OCI-LY3 (cell line): ENCODE measurements at regions not wholly inside any gene's neighbourhood (a gene's known extent, or its start where the extent isn't known, plus 50 kb on each side); places are given as distances from the start of the nearest gene placed in this dataset.
A peak's percentile ranks its signal among the peaks of the same experiment; 100 is the strongest.
"Not testable (repeated sequence)": the region's sequence is repeated elsewhere in the genome, so short reads cannot be mapped to it uniquely, and the experiment has no call there.

Experiments used
- H2AFZ ChIP-seq: fragments of 200-600, 300-600 bp; shearing (Covaris generic); 2 replicates; pipeline ENCODE4 v1.6.0; 2014; ENCODE audit warnings: antibody characterized with exemption, low read depth, low read length
- H3K27ac ChIP-seq: fragments of 200-600, 300-600 bp; sonication (generic); 2 replicates; pipeline ENCODE4 v1.5.1; 2014; ENCODE audit warnings: mild to moderate bottlenecking, low read length, moderate library complexity, mixed read lengths
- H3K27me3 ChIP-seq: fragments of 200-600, 300-600 bp; sonication (generic); 2 replicates; pipeline ENCODE4 v1.6.1; 2014; ENCODE audit warnings: low read depth, low read length, mixed read lengths
- H3K36me3 ChIP-seq: fragments of 200-600, 300-600 bp; sonication (generic); replicated peaks from 2 replicates; pipeline ENCODE3; 2014; ENCODE audit warnings: low read depth, low read length, mixed read lengths
- H3K4me1 ChIP-seq: fragments of 300-600, 200-600 bp; sonication (generic); 2 replicates; pipeline ENCODE4 v1.6.1; 2014; ENCODE audit warnings: low read length, mixed read lengths
- H3K4me2 ChIP-seq: fragments of 200-600, 300-600 bp; sonication (generic); 2 replicates; pipeline ENCODE4 v1.6.1; 2014; ENCODE audit warnings: low read length, mixed read lengths
- H3K4me3 ChIP-seq: fragments of 300-600, 200-600 bp; sonication (generic); 2 replicates; pipeline ENCODE4 v1.5.1; 2014; ENCODE audit warnings: antibody characterized with exemption, mild to moderate bottlenecking, low read length, moderate library complexity
- H3K79me2 ChIP-seq: fragments of 300-600, 200-600 bp; shearing (Covaris generic); 2 replicates; pipeline ENCODE4 v1.6.1; 2014; ENCODE audit warnings: mild to moderate bottlenecking, low read length, mixed read lengths
- H3K9ac ChIP-seq: fragments of 300-600, 200-600 bp; shearing (Covaris generic); 2 replicates; pipeline ENCODE4 v1.6.0; 2014; ENCODE audit warnings: mild to moderate bottlenecking, low read length, moderate library complexity
- H3K9me3 ChIP-seq: fragments of 200-600, 300-600 bp; shearing (Covaris generic); 2 replicates; pipeline ENCODE4 v1.6.1; 2014; ENCODE audit warnings: low read length, mixed read lengths; ENCODE audit not compliant: insufficient read depth
- H4K20me1 ChIP-seq: fragments of 200-600, 300-600 bp; sonication (generic); 2 replicates; pipeline ENCODE4 v1.6.1; 2016; ENCODE audit warnings: low read length, mixed read lengths; ENCODE audit not compliant: insufficient read depth
- EZH2phosphoT487 ChIP-seq: fragments of 200-600 bp; shearing (Covaris generic); IDR thresholded peaks from 2 replicates; pipeline ENCODE4 v1.6.1; 2018; ENCODE audit warnings: antibody characterized with exemption, mixed run types, low read depth
- TF ChIP-seq, protein P1 (sequence below): fragments of 200-600, 300-600 bp; sonication (generic); IDR thresholded peaks from 2 replicates; pipeline ENCODE4 v1.5.1; 2014; ENCODE audit warnings: antibody characterized with exemption, low read length, low read depth

DNA sequence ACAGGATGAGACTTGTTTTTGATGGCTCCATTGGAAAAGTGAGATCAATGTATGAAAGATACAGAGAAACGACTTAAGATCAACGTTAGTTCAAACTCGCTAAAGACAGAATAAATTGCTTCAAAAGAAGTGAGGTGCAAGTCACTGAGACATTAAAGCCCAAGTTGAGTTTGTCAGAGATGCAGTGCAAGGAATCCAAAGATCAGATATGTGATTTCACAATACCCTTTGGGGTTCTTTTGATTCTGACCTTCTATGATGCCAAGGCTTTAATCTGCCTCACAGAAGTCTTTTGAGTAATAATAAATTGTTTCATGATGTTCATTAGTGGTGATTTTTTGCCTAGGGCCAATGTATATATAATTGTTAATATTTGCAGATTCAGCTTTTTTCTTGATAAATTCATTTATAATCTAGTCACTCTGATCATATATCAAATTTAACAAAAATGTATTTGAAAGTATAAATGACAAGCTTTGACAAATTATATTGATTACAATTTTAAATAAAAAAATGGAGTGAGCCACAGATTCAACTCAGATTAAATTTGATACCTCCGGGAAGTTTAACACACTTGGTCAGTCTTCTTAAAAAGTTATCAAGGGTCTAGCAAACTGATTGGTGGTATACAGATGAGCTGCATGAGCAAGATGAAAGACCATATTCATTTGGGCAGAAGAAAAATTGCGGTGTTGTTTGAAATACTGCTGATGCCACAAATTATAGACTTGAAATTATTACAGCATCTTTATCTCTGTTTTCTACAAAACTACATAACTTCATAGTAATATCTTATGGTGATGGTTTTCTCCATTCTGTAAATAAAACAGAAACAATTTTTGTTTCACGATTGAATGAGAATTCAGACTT, 144.8 kb upstream of the FAR2 start:
- Histone ChIP-seq H3K27me3 (no peaks in the 10 kb centered on the region), H3K9me3 (no peaks in the 10 kb centered on the region), H3K36me3 (peaks cover 5% of the 10 kb centered on the region), H3K9ac (no peak overlapping the region), H3K27ac (no peak overlapping the region), H2AFZ (no peak overlapping the region), H3K79me2 (no peaks in the 10 kb centered on the region), H4K20me1 (no peaks in the 10 kb centered on the region), H3K4me3 (no peak overlapping the region), H3K4me2 (no peak overlapping the region), H3K4me1 (peaks cover 7% of the 10 kb centered on the region)
- TF ChIP-seq, protein P1, sequence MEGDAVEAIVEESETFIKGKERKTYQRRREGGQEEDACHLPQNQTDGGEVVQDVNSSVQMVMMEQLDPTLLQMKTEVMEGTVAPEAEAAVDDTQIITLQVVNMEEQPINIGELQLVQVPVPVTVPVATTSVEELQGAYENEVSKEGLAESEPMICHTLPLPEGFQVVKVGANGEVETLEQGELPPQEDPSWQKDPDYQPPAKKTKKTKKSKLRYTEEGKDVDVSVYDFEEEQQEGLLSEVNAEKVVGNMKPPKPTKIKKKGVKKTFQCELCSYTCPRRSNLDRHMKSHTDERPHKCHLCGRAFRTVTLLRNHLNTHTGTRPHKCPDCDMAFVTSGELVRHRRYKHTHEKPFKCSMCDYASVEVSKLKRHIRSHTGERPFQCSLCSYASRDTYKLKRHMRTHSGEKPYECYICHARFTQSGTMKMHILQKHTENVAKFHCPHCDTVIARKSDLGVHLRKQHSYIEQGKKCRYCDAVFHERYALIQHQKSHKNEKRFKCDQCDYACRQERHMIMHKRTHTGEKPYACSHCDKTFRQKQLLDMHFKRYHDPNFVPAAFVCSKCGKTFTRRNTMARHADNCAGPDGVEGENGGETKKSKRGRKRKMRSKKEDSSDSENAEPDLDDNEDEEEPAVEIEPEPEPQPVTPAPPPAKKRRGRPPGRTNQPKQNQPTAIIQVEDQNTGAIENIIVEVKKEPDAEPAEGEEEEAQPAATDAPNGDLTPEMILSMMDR: no peak
- TF ChIP-seq EZH2phosphoT487: no peak

DNA sequence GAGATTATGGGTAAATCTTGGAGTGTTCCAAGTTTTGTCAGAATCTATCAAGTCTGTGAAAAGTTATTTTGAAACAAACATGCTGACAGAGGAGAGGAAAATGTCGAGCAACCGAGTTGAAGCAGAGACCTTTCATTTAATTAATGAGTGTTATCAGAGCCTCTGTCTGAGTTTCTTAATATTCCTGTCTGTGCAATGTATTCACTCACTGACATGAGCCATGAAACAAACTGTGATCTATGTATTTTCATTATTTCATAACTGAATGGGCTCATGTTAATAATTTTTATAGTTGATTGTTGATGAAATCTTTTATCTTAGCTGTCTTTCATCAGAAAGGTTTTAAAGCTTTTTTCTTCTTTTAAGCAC, 144.2 kb upstream of the FAR2 start:
- H3K4me2 ChIP-seq: no peak overlapping the region
- no peak overlapping the region for H3K27ac ChIP-seq
- TF ChIP-seq, protein P1: no peak
- no peak for TF ChIP-seq EZH2phosphoT487
- no peaks in the 10 kb centered on the region for H3K27me3 ChIP-seq
- H4K20me1 ChIP-seq: no peaks in the 10 kb centered on the region
- peaks cover 5% of the 10 kb centered on the region for H3K36me3 ChIP-seq
- H3K4me1 ChIP-seq: peaks cover 6% of the 10 kb centered on the region; the same call in 1 of the 2 replicates
- no peaks in the 10 kb centered on the region for H3K9me3 ChIP-seq
- H3K9ac ChIP-seq: no peak overlapping the region
- H3K4me3 ChIP-seq: no peak overlapping the region
- H3K79me2 ChIP-seq: no peaks in the 10 kb centered on the region
- H2AFZ ChIP-seq: no peak overlapping the region

DNA sequence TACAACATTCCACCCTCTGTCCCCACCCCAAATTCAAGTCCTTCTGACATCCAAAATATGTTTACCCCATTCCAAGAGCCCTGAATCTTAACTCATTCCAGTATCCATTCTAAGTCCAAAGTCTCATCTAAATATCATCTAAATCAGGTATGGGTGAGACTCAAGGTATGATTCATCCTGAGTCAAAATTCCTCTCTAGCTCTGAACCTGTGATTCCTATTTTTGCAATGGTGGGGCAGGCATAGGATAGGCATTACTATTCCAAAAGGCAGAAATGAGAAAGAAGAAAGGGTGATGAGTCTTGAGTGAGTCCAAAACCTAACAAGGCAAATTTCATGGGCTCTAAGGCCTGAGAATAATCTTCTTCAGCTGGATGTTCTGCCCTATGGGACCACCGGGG, 140.3 kb upstream of the FAR2 start:
- Histone ChIP-seq H3K4me2 (no peak overlapping the region), H3K4me1 (peaks cover 24% of the 10 kb centered on the region), H4K20me1 (no peaks in the 10 kb centered on the region), H3K4me3 (no peak overlapping the region), H2AFZ (no peak overlapping the region), H3K79me2 (no peaks in the 10 kb centered on the region), H3K27me3 (no peaks in the 10 kb centered on the region), H3K36me3 (peaks cover 5% of the 10 kb centered on the region), H3K9ac (no peak overlapping the region), H3K9me3 (no peaks in the 10 kb centered on the region), H3K27ac (no peak overlapping the region)
- TF ChIP-seq, protein P1: no peak
- TF ChIP-seq EZH2phosphoT487: no peak

DNA sequence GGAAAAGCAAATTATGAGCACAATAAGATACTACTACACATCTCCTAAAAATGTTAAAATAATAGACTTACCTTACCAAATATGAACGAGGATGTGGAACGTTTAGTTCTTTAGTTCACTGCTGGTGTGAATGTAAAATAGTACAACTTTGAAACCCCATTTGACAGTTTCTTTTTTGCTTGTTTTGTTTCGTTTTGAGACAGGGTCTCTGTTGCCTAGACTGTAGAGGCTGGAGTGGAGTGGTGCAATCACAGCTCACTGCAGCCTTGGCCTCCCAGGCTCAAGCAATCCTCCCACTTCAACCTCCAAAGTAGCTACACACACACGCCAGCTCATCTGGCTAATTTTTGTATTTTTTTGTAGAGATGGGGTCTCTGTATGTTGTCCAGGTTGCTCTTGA, 136.4 kb upstream of the FAR2 start:
- Histone ChIP-seq H3K4me3 (no peak overlapping the region), H3K79me2 (no peaks in the 10 kb centered on the region), H3K9me3 (no peaks in the 10 kb centered on the region), H3K27ac (no peak overlapping the region), H3K4me2 (peak overlapping the region; percentile 47), H2AFZ (no peak overlapping the region), H3K27me3 (no peaks in the 10 kb centered on the region), H3K9ac (no peak overlapping the region), H4K20me1 (no peaks in the 10 kb centered on the region), H3K4me1 (peaks cover 17% of the 10 kb centered on the region), H3K36me3 (no peaks in the 10 kb centered on the region)
- TF ChIP-seq, protein P1: no peak
- TF ChIP-seq EZH2phosphoT487: no peak

DNA sequence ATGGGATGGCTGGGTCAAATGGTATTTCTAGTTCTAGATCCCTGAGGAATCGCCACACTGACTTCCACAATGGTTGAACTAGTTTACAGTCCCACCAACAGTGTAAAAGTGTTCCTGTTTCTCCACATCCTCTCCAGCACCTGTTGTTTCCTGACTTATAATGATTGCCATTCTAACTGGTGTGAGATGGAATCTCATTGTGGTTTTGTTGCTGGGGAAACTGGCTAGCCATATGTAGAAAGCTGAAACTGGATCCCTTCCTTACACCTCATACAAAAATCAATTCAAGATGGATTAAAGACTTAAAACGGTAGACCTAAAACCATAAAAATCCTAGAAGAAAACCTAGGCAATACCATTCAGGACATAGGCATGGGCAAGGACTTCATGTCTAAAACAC, 131.5 kb upstream of the FAR2 start:
- not testable (repeated sequence) for H3K9me3 ChIP-seq, H3K27me3 ChIP-seq, H3K27ac ChIP-seq, H4K20me1 ChIP-seq, H3K4me2 ChIP-seq, H3K36me3 ChIP-seq, H3K79me2 ChIP-seq, H2AFZ ChIP-seq, H3K9ac ChIP-seq, H3K4me3 ChIP-seq, H3K4me1 ChIP-seq
